Keratinocyte (primary cell): ENCODE measurements at regions not wholly inside any gene's neighbourhood (a gene's known extent, or its start where the extent isn't known, plus 50 kb on each side); places are given as distances from the start of the nearest gene placed in this dataset.

Experiments
- DNase-seq: peaks from one replicate; pipeline ENCODE4 v3.0.0-alpha.2; 2011; ENCODE audit warnings: low read depth, missing footprints, low spot score
- FAIRE-seq: peaks from 2 replicates; lab custom pipeline; 2011; peaks lifted over from hg19 to GRCh38; lab: Jason Lieb, UNC
- H2AFZ ChIP-seq: 2 replicates; pipeline ENCODE4 v1.6.0; 2012; ENCODE audit warnings: low read length, control low read depth, inconsistent platforms; ENCODE audit not compliant: control insufficient read depth
- H3K27ac ChIP-seq: 2 replicates; pipeline ENCODE4 v1.5.1; 2011; ENCODE audit warnings: low read length; ENCODE audit not compliant: control insufficient read depth, insufficient read depth
- H3K27me3 ChIP-seq: 3 replicates; pipeline ENCODE4 v1.6.0; 2011; ENCODE audit warnings: low read length; ENCODE audit not compliant: control insufficient read depth, insufficient read depth; ENCODE audit errors: extremely low read depth
- H3K36me3 ChIP-seq, 2 experiments: 2 replicates in 1 of 2; 3 replicates in 1 of 2; pipeline ENCODE4 v1.5.1; 2011; ENCODE audit warnings: low read length in 2 of 2, mild to moderate bottlenecking in 1 of 2; ENCODE audit not compliant: control insufficient read depth in 2 of 2, insufficient read depth in 2 of 2; ENCODE audit errors: extremely low read depth in 1 of 2
- H3K4me1 ChIP-seq: 3 replicates; pipeline ENCODE4 v1.5.1; 2011; ENCODE audit warnings: low read length; ENCODE audit not compliant: control insufficient read depth, insufficient read depth; ENCODE audit errors: extremely low read depth
- H3K4me2 ChIP-seq: 3 replicates; pipeline ENCODE4 v1.6.0; 2011; ENCODE audit warnings: low read depth, low read length; ENCODE audit not compliant: control insufficient read depth, insufficient read depth; ENCODE audit errors: extremely low read depth
- H3K4me3 ChIP-seq, 3 experiments: fragments of 200-600 bp in 1 of 3; sonication (generic) in 1 of 3; 2 replicates in 2 of 3; 3 replicates in 1 of 3; pipeline ENCODE4 v1.5.1; 2011 to 2016; ENCODE audit warnings: low read length in 3 of 3, mild to moderate bottlenecking in 3 of 3, control low read depth in 2 of 3, inconsistent platforms in 1 of 3, low read depth in 1 of 3, mixed read lengths in 1 of 3, mixed run types in 1 of 3, moderate library complexity in 1 of 3; ENCODE audit not compliant: control insufficient read depth in 2 of 3, insufficient read depth in 2 of 3; ENCODE audit errors: extremely low read depth in 1 of 3
- H3K79me2 ChIP-seq: 2 replicates; pipeline ENCODE4 v1.6.0; 2012; ENCODE audit warnings: low read length; ENCODE audit not compliant: control insufficient read depth, insufficient read depth
- H3K9ac ChIP-seq: 3 replicates; pipeline ENCODE4 v1.6.0; 2011; ENCODE audit warnings: low read length; ENCODE audit not compliant: control insufficient read depth, insufficient read depth; ENCODE audit errors: extremely low read depth
- H3K9me1 ChIP-seq: 3 replicates; pipeline ENCODE4 v1.6.0; 2011; ENCODE audit warnings: low read length; ENCODE audit not compliant: control insufficient read depth, insufficient read depth; ENCODE audit errors: extremely low read depth
- H3K9me3 ChIP-seq: 2 replicates; pipeline ENCODE4 v1.5.1; 2012; ENCODE audit warnings: low read depth, low read length; ENCODE audit not compliant: control insufficient read depth
- H4K20me1 ChIP-seq: 3 replicates; pipeline ENCODE4 v1.6.0; 2011; ENCODE audit warnings: low read length; ENCODE audit not compliant: control insufficient read depth, insufficient read depth; ENCODE audit errors: extremely low read depth
- EZH2 ChIP-seq: IDR thresholded peaks from one replicate; pipeline ENCODE4 v1.6.1; 2012; ENCODE audit warnings: inconsistent platforms, mild to moderate bottlenecking, low read length, moderate library complexity
- dilution Hi-C: fragments of 300-500 bp; cut with MboI; formaldehyde crosslinking; loops from one replicate; pipeline ENCODE4 v1.7.0; 2020; ENCODE audit warnings: low sequenced_read_pairs; ENCODE audit not compliant: extremely low pct_ligation_motif_present
- TF ChIP-seq, protein P1 (sequence below), 3 experiments: IDR thresholded peaks in 1 of 3; conservative IDR thresholded peaks in 1 of 3; optimal IDR thresholded peaks in 1 of 3; 2 replicates in 2 of 3; 3 replicates in 1 of 3; pipeline versions ENCODE3 to v1.5.1; 2011; ENCODE audit warnings: low read length in 3 of 3, mild to moderate bottlenecking in 3 of 3, moderate library complexity in 2 of 3, control low read depth in 1 of 3, inconsistent platforms in 1 of 3; ENCODE audit not compliant: insufficient read depth in 2 of 3; ENCODE audit errors: extremely low read depth in 1 of 3

DNA sequence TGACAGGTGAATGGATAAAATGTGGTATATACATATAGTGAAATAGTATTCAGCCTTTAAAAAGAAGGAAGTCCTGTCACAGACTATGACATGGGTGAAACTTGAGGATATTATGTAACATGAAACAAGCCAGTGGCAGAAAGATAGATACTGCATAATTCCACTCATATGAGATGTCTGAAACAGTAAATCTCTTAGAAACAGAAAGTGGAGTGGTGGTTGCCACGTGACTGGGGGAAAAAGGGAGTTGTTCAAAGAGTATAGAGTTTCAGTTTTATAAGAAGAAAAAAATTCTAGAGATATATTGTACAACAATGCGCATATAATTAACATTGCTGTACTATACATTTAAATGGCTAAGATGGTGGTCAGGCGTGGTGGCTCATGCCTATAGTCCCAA, 178.2 kb upstream of the ATP5MC3 start:
- Histone ChIP-seq H3K9ac (no peak overlapping the region), H3K9me1 (no peaks in the 10 kb centered on the region), H3K36me3 (no peaks in the 10 kb centered on the region), H3K27me3 (no peaks in the 10 kb centered on the region), H3K4me3 (no peak overlapping the region), H3K4me1 (no peaks in the 10 kb centered on the region), H3K27ac (no peak overlapping the region), H2AFZ (no peak overlapping the region), H3K9me3 (no peaks in the 10 kb centered on the region), H4K20me1 (no peaks in the 10 kb centered on the region), H3K4me2 (no peak overlapping the region), H3K79me2 (no peaks in the 10 kb centered on the region)
- FAIRE-seq (no peak), DNase-seq (no peak)
- TF ChIP-seq EZH2, result no peak
- TF ChIP-seq, protein P1, sequence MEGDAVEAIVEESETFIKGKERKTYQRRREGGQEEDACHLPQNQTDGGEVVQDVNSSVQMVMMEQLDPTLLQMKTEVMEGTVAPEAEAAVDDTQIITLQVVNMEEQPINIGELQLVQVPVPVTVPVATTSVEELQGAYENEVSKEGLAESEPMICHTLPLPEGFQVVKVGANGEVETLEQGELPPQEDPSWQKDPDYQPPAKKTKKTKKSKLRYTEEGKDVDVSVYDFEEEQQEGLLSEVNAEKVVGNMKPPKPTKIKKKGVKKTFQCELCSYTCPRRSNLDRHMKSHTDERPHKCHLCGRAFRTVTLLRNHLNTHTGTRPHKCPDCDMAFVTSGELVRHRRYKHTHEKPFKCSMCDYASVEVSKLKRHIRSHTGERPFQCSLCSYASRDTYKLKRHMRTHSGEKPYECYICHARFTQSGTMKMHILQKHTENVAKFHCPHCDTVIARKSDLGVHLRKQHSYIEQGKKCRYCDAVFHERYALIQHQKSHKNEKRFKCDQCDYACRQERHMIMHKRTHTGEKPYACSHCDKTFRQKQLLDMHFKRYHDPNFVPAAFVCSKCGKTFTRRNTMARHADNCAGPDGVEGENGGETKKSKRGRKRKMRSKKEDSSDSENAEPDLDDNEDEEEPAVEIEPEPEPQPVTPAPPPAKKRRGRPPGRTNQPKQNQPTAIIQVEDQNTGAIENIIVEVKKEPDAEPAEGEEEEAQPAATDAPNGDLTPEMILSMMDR (optimal IDR thresholded peaks at IDR 0.05 in 1 of 3, IDR thresholded peaks at IDR 0.05 in 1 of 3, conservative IDR thresholded peaks at IDR 0.05 in 1 of 3; ENCODE audit: extremely low read depth in 1 of 3, insufficient read depth in 2 of 3, low read length in 3 of 3), result no peak
- dilution Hi-C loops, result no loop called here

DNA sequence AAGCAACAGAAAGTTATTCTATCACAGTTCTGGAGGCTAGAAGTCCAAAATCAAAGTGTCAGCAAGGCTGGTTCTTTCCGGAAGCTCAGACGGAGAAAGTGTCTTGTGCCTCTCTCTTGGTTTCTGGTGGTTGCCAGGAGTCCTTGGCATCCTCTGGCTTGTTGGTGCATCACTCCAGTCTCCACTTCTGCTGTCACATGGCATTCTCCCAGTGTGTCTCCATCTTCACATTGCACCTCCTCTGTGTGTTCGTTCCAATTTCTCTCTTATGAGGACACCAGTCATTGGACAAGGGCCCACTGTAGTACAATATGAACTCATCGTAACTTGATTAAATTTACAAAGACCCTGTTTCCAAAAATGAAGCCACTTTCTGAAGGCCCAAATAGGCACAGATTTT, 175.4 kb upstream of the ATP5MC3 start:
- dilution Hi-C loops, result no loop called here

More for the DNA sequence above, 175.4 kb upstream of the ATP5MC3 start:
- Histone ChIP-seq H3K4me3 (no peak overlapping the region), H4K20me1 (no peaks in the 10 kb centered on the region), H3K9me3 (no peaks in the 10 kb centered on the region), H2AFZ (no peak overlapping the region), H3K9me1 (no peaks in the 10 kb centered on the region), H3K27ac (no peak overlapping the region), H3K36me3 (no peaks in the 10 kb centered on the region), H3K4me2 (no peak overlapping the region), H3K9ac (no peak overlapping the region), H3K27me3 (no peaks in the 10 kb centered on the region), H3K4me1 (no peaks in the 10 kb centered on the region), H3K79me2 (no peaks in the 10 kb centered on the region)
- no peak for DNase-seq
- TF ChIP-seq, protein P1 (optimal IDR thresholded peaks at IDR 0.05 in 1 of 3, IDR thresholded peaks at IDR 0.05 in 1 of 3, conservative IDR thresholded peaks at IDR 0.05 in 1 of 3; ENCODE audit: extremely low read depth in 1 of 3, insufficient read depth in 2 of 3, low read length in 3 of 3), result no peak
- no peak for TF ChIP-seq EZH2
- no peak for FAIRE-seq
